GM12878 (cell line): ENCODE measurements at regions not wholly inside any gene's neighbourhood (a gene's known extent, or its start where the extent isn't known, plus 50 kb on each side); places are given as distances from the start of the nearest gene placed in this dataset.

Experiments
- ATAC-seq: fragments of 200-7000 bp; cut with Tn5 transposase; 3 replicates; pipeline ENCODE4 v1.9.1; 2020; ENCODE audit warnings: mild to moderate bottlenecking, moderate library complexity
- BruUV-seq: library from RNA; stranded (reverse); fragments of 400-500 nt; replicated peaks from 2 replicates; lab custom pipeline; 2021; lab: Mats Ljungman, UMichigan
- CTCF ChIA-PET: fragments of 300-600 bp; sonication (Branson Sonifier 250); formaldehyde crosslinking; extraction: SDS; loops from one replicate; lab custom pipeline; 2021; ENCODE audit warnings: inconsistent platforms; lab: Yijun Ruan, JAX
- POLR2A ChIA-PET: fragments of 350-600 bp; formaldehyde crosslinking; extraction: SDS; loops from one replicate; lab custom pipeline; 2021; ENCODE audit warnings: inconsistent platforms; lab: Charles Lee
- RAD21 ChIA-PET: fragments of 300-600 bp; sonication (Branson Sonifier 250); formaldehyde crosslinking; loops from one replicate; lab custom pipeline; 2023; ENCODE audit warnings: antibody characterized with exemption; ENCODE audit not compliant: unreplicated experiment; lab: Charles Lee
- SMC1A ChIA-PET: fragments of 300-600 bp; sonication (Branson Sonifier 250); formaldehyde crosslinking; loops from one replicate; lab custom pipeline; 2023; ENCODE audit not compliant: unreplicated experiment, uncharacterized antibody; lab: Charles Lee
- DNase-seq: peaks from one replicate; pipeline ENCODE4 v3.0.0-alpha.2; 2011; ENCODE audit warnings: low read depth, low spot score
- FAIRE-seq: peaks from 3 replicates; lab custom pipeline; 2011; peaks lifted over from hg19 to GRCh38; lab: Jason Lieb, UNC
- H2AFZ ChIP-seq: 2 replicates; pipeline ENCODE4 v1.6.0; 2011; ENCODE audit warnings: low read depth, low read length, control low read depth; ENCODE audit not compliant: control insufficient read depth
- H3K27ac ChIP-seq: 2 replicates; pipeline ENCODE4 v1.5.1; 2011; ENCODE audit warnings: control low read depth; ENCODE audit not compliant: control insufficient read depth, insufficient read depth
- H3K27me3 ChIP-seq, 2 experiments: replicated peaks in 1 of 2; 2 replicates each; pipeline versions ENCODE4 v1.6.0 to v1.6.1; 2011; ENCODE audit warnings: low read length in 1 of 2; ENCODE audit not compliant: control insufficient read depth in 2 of 2, insufficient read depth in 2 of 2
- H3K36me3 ChIP-seq, 2 experiments: 2 replicates each; pipeline ENCODE4 v1.5.1; 2011; ENCODE audit warnings: low read length in 1 of 2; ENCODE audit not compliant: control insufficient read depth in 2 of 2, insufficient read depth in 2 of 2
- H3K4me1 ChIP-seq: 2 replicates; pipeline ENCODE4 v1.6.1; 2011; ENCODE audit warnings: mild to moderate bottlenecking, low read length, moderate library complexity, mixed read lengths; ENCODE audit not compliant: control insufficient read depth, insufficient read depth
- H3K4me2 ChIP-seq: 2 replicates; pipeline ENCODE4 v1.6.0; 2011; ENCODE audit warnings: control low read depth; ENCODE audit not compliant: control insufficient read depth, insufficient read depth
- H3K4me3 ChIP-seq: fragments of 200-600 bp; sonication (generic); 2 replicates; pipeline ENCODE4 v1.5.1; 2016
- H3K79me2 ChIP-seq: 2 replicates; pipeline ENCODE4 v1.6.0; 2011; ENCODE audit warnings: low read length; ENCODE audit not compliant: control insufficient read depth, insufficient read depth
- H3K9ac ChIP-seq: 2 replicates; pipeline ENCODE4 v1.8.0; 2011; ENCODE audit warnings: low read length, control low read depth, mixed read lengths; ENCODE audit not compliant: control insufficient read depth, insufficient read depth
- H3K9me3 ChIP-seq: replicated peaks from 3 replicates; pipeline ENCODE4 v1.5.1; 2011; ENCODE audit warnings: mild to moderate bottlenecking, low read length; ENCODE audit not compliant: control insufficient read depth, insufficient read depth
- H4K20me1 ChIP-seq: 2 replicates; pipeline ENCODE4 v1.6.0; 2011; ENCODE audit not compliant: control insufficient read depth, insufficient read depth
- BACH1 ChIP-seq: fragments of 450-650 bp; IDR thresholded peaks from 2 replicates; pipeline ENCODE4 v1.6.1; 2017; ENCODE audit warnings: mild to moderate bottlenecking, borderline replicate concordance
- ELK1 ChIP-seq: IDR thresholded peaks from 2 replicates; pipeline ENCODE4 v1.6.1; 2012; ENCODE audit warnings: low read depth, low read length, improper control_type of control experiment
- IRF4 ChIP-seq: IDR thresholded peaks from 2 replicates; pipeline ENCODE4 v1.6.1; 2011; ENCODE audit warnings: low read depth, low read length
- NFXL1 ChIP-seq: fragments of 450-650 bp; IDR thresholded peaks from 2 replicates; pipeline ENCODE4 v1.6.1; 2017; ENCODE audit warnings: antibody characterized with exemption, mild to moderate bottlenecking, borderline replicate concordance
- NRF1 ChIP-seq: conservative IDR thresholded peaks from 2 replicates; pipeline ENCODE4 v1.6.1; 2011; ENCODE audit warnings: mild to moderate bottlenecking, low read depth, low read length, improper control_type of control experiment
- SUPT20H ChIP-seq: IDR thresholded peaks from 2 replicates; pipeline ENCODE4 v1.6.1; 2011; ENCODE audit warnings: low read depth, mild to moderate bottlenecking, low read length, moderate library complexity, borderline replicate concordance; ENCODE audit not compliant: control insufficient read depth
- WRNIP1 ChIP-seq: IDR thresholded peaks from 2 replicates; pipeline ENCODE4 v1.6.1; 2011; ENCODE audit warnings: low read depth, low read length, improper control_type of control experiment, borderline replicate concordance
- ZBTB40 ChIP-seq: fragments of 450-650 bp; IDR thresholded peaks from 2 replicates; pipeline ENCODE4 v1.6.1; 2016; ENCODE audit warnings: mild to moderate bottlenecking, moderate library complexity, borderline replicate concordance
- ZNF384 ChIP-seq: IDR thresholded peaks from 2 replicates; pipeline ENCODE4 v1.6.1; 2012; ENCODE audit warnings: low read depth, mild to moderate bottlenecking, low read length, improper control_type of control experiment, borderline replicate concordance
- ZNF622 ChIP-seq: fragments of 450-650 bp; IDR thresholded peaks from 2 replicates; pipeline ENCODE4 v1.6.1; 2017; ENCODE audit warnings: mild to moderate bottlenecking, inconsistent platforms
- ZNF687 ChIP-seq: fragments of 450-650 bp; IDR thresholded peaks from 2 replicates; pipeline ENCODE4 v1.6.1; 2017; ENCODE audit warnings: mild to moderate bottlenecking, moderate library complexity
- WGBS: methylation state at CpG from one replicate; pipeline ENCODE4 v1.1.6; 2016; ENCODE audit warnings: low lambda C conversion rate; ENCODE audit not compliant: insufficient replicate concordance, insufficient coverage; ENCODE audit errors: missing lambda C conversion rate; 5-methylcytosine and 5-hydroxymethylcytosine counted together
- in situ Hi-C: fragments of 300-500 bp; cut with MboI; formaldehyde crosslinking; loops from 9 replicates; pipeline ENCODE4 v1.14.3; 2018; ENCODE audit warnings: mixed read lengths
- intact Hi-C: fragments of 100-400 bp; cut with micrococcal nuclease; formaldehyde crosslinking; loops from one replicate; pipeline ENCODE4 v1.14.2; 2022; ENCODE audit not compliant: unreplicated experiment

DNA sequence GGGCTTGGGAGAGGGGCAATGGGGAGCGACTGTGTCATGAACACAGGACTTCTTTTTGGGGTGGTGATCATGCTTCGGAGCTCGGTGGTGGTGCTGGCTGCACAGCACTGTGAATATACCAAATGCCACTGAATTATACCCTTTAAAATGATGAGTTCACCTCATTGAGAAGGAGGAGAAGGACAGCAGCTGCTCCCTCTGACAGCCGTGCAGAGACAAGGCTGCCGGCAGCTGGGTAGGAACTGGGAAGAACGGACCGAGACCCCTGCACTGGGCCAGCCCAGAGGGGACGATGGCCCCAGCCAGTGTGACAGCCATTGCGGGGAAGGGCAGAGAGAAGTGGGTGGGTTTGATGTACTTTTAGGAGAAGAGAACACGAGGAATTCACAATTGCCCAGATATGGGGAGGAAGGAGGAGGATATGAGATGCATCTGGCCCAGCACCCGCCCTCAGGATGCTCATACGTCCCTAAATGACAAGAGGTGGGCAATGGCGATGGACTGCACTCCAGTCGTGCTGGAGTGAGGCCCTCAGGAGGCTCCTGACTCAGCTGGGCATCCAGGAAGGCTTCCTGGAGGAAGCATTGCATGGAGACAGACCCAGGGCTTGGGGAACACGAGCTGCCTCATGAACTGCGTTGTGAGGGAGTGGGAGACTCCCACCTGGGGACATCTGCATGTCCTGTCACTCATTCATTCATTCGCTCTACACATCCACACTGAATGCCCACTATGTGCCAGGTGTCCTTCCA is 64.3 kb upstream of the C14orf180 start (continued):
- TF ChIP-seq ZBTB40 (no peak), BACH1 (no peak), ZNF622 (no peak), NFXL1 (no peak), NRF1 (no peak)

- Histone ChIP-seq H3K79me2 (no peaks in the 10 kb centered on the region), H3K4me3 (no peak overlapping the region), H3K36me3 (no peaks in the 10 kb centered on the region), H4K20me1 (no peaks in the 10 kb centered on the region), H3K27me3 (no peaks in the 10 kb centered on the region; a peak in 2 of 4 replicates), H3K27ac (no peak overlapping the region), H3K4me1 (no peaks in the 10 kb centered on the region), H3K9me3 (no peaks in the 10 kb centered on the region), H3K9ac (no peak overlapping the region), H2AFZ (no peak overlapping the region), H3K4me2 (no peak overlapping the region)
- 42% methylated on average over 23 of the region's 23 CpGs for WGBS
- ChIA-PET SMC1A (no interaction called here), RAD21 (no interaction called here), CTCF (no interaction called here), POLR2A (no interaction called here)
- in situ Hi-C loops, result no loop called here
- no TSS peak for BruUV-seq
- no peak for DNase-seq
- no peak for ATAC-seq
- intact Hi-C loops, result no loop called here
- FAIRE-seq, result no peak
- TF ChIP-seq WRNIP1 (no peak), ELK1 (no peak), ZNF384 (no peak), ZNF687 (no peak), IRF4 (no peak), SUPT20H (no peak)
Measured at GRCh38 chr14:104515811-104516780, 63.5 kb upstream of the C14orf180 start.
